ENCODE measurements at regions not wholly inside any gene's neighbourhood (a gene's known extent, or its start where the extent isn't known, plus 50 kb on each side); places are given as distances from the start of the nearest gene placed in this dataset.

DNA sequence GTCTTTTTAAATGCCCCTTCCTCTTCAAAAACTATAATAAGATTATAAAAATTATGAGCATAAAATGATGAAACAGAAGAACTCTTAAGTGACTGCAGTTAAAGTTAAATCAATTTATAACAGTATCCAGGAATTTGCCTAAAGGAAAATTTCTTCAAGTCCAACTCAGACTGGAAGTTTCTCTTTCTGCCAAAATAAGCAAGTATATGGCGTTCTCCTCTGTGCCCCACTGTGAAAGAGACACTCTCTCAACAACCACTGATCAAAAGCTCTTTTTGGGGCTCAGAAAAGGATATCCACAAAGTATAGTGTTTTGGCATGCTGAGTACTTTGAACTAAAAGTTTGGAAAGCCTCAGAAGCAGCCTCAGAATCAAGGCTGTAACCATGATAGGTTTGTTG lies 139.9 kb downstream of the SKIDA1 start:
- TF ChIP-seq, protein P1, sequence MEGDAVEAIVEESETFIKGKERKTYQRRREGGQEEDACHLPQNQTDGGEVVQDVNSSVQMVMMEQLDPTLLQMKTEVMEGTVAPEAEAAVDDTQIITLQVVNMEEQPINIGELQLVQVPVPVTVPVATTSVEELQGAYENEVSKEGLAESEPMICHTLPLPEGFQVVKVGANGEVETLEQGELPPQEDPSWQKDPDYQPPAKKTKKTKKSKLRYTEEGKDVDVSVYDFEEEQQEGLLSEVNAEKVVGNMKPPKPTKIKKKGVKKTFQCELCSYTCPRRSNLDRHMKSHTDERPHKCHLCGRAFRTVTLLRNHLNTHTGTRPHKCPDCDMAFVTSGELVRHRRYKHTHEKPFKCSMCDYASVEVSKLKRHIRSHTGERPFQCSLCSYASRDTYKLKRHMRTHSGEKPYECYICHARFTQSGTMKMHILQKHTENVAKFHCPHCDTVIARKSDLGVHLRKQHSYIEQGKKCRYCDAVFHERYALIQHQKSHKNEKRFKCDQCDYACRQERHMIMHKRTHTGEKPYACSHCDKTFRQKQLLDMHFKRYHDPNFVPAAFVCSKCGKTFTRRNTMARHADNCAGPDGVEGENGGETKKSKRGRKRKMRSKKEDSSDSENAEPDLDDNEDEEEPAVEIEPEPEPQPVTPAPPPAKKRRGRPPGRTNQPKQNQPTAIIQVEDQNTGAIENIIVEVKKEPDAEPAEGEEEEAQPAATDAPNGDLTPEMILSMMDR (IDR thresholded peaks at IDR 0.05; ENCODE audit: poor library complexity, severe bottlenecking): no peak
- TF ChIP-seq EP300 (conservative IDR thresholded peaks at IDR 0.05; ENCODE audit: poor library complexity, severe bottlenecking) (no peak), EZH2 (IDR thresholded peaks at IDR 0.05; ENCODE audit: borderline replicate concordance, insufficient read depth, low read length, poor library complexity, severe bottlenecking) (no peak), RAD21 (conservative IDR thresholded peaks at IDR 0.05) (no peak), TAF1 (IDR thresholded peaks at IDR 0.05; ENCODE audit: low read depth) (no peak), MXI1 (conservative IDR thresholded peaks at IDR 0.05; ENCODE audit: poor library complexity, severe bottlenecking) (no peak)
- TF ChIP-seq, protein P2, sequence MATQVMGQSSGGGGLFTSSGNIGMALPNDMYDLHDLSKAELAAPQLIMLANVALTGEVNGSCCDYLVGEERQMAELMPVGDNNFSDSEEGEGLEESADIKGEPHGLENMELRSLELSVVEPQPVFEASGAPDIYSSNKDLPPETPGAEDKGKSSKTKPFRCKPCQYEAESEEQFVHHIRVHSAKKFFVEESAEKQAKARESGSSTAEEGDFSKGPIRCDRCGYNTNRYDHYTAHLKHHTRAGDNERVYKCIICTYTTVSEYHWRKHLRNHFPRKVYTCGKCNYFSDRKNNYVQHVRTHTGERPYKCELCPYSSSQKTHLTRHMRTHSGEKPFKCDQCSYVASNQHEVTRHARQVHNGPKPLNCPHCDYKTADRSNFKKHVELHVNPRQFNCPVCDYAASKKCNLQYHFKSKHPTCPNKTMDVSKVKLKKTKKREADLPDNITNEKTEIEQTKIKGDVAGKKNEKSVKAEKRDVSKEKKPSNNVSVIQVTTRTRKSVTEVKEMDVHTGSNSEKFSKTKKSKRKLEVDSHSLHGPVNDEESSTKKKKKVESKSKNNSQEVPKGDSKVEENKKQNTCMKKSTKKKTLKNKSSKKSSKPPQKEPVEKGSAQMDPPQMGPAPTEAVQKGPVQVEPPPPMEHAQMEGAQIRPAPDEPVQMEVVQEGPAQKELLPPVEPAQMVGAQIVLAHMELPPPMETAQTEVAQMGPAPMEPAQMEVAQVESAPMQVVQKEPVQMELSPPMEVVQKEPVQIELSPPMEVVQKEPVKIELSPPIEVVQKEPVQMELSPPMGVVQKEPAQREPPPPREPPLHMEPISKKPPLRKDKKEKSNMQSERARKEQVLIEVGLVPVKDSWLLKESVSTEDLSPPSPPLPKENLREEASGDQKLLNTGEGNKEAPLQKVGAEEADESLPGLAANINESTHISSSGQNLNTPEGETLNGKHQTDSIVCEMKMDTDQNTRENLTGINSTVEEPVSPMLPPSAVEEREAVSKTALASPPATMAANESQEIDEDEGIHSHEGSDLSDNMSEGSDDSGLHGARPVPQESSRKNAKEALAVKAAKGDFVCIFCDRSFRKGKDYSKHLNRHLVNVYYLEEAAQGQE (IDR thresholded peaks at IDR 0.05; ENCODE audit: borderline replicate concordance): no peak
